HG03039 (cell line): ENCODE measurements at regions not wholly inside any gene's neighbourhood (a gene's known extent, or its start where the extent isn't known, plus 50 kb on each side); places are given as distances from the start of the nearest gene placed in this dataset.
"Not testable (repeated sequence)": the region's sequence is repeated elsewhere in the genome, so short reads cannot be mapped to it uniquely, and the experiment has no call there.

Experiments used
- ATAC-seq: cut with Tn5 transposase; IDR thresholded peaks from one replicate; pipeline ENCODE4 v1.9.1; 2021; ENCODE audit warnings: mild to moderate bottlenecking, moderate library complexity; ENCODE audit not compliant: unreplicated experiment

GRCh38 chr14:37711831-37712475 lies 116.5 kb downstream of the TTC6 start:
- ATAC-seq, result no peak

DNA sequence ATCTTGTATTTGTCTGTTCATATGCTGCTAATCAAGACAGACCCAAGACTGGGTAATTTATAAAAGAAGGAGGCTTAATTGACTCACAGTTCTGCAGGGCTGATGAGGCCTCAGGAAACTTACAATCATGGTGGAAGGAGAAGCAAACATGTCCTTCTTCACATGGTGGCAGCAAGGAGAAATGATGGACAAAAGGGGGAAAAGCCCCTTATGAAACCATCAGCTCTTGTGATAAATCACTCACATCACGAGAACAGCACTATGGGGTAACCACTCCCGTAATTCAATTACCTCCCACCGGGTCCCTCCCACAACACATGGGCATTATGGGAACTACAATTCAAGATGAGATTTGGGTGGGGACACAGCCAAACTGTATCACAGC lies 117.0 kb downstream of the TTC6 start:
- ATAC-seq, result not testable (repeated sequence)

DNA sequence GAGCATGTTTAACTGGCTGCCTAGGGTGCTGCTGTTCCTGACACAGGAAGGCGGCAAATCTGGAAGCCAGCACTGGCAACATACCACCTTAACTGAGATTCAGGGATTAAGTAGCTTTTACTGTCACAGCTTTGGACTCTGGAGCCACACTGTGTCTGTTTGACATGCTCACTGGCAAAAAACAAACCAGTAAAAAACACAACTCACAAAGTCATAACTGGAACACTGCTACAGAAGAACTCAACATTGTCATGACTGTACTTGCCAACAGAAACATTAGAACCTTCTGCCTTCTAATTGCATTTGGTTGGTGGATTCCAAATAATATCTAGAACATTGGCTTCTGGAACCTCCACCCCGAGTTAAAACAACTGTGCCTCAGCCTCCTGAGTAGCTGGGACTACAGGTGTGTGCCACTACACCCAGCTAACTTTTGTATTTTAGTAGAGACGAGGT lies 117.6 kb downstream of the TTC6 start:
- ATAC-seq, result no peak

GRCh38 chr14:37720131-37720530 lies 124.7 kb downstream of the TTC6 start:
- ATAC-seq, result no peak

GRCh38 chr14:37721976-37722659 lies 126.7 kb downstream of the TTC6 start:
- no peak for ATAC-seq

- ATAC-seq, result no peak
Observed at GRCh38 chr14:37723515-37723914, 128.1 kb downstream of the TTC6 start.

DNA sequence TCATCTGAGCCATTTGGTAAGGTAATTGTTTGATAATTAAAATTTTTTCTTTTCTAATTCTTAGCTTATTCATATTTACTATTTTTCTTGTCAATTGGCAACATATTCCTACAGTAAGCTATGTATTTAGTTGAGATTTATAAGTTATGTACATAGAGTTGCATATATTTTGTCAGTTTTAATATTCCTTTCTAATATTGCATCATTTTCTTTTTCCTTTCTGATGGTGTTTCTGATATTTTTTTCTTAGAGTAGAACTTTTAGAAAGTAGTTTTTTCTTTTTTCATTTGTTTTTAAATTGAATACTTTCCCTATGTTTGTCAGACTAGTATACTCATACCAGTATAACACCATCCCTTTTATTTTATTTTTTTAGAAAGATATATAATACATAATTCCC lies 131.3 kb downstream of the TTC6 start:
- no peak for ATAC-seq

- no peak for ATAC-seq
Observed at GRCh38 chr14:37729218-37729617, 133.8 kb downstream of the TTC6 start.

- ATAC-seq, result no peak
Observed at GRCh38 chr14:37731094-37731493, 135.7 kb downstream of the TTC6 start.

DNA sequence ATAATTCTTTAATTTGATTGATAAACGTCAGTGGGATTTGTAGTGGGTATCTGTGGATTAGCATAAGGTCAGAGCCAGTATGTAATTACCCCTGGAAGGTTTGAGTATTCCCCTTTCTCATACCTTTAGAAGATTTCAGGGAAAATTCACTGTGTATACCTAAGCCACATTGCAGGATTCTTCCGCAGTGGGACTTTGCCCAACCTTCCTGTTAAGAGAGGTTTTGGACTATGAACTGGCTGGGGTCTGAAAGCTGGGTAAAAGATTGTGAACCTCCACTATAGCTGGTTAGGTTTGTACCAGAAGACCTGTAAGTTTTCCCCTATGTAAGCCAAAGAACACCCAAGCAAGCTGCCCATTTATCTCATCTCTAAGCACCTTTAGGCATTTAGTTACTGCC lies 150.2 kb downstream of the TTC6 start:
- no peak for ATAC-seq

DNA sequence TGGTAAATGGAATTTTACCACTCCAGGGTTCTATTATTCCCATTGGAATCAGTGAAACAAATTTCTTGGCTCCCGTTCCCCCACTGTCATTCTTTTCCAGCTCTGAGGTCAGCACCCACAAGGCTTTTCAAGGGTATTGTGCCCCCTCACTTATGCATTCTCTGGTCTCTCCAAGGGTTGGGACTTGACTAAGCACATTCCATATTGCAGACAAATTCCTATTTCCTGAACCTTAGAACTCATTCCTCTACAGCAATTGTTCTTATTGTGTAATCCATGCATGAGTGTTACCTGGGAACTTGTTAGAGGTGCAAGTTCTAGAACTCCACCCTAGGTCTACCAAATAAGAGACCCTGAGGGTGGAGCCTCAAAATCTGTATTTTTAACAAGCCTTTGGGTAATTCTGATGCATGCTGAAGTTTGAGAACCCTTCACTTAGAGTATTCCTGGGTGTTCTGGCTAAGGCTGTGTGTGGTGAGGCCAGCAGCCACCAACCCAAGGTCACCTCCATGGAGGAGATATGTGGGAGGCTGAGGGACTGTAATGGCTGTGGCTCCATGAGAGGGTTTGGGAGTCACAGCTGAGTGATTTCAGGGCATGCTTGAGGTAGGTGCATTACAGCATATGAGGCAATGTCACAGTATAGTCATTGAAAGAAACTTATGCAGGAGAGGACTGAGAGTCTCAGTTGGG lies 150.9 kb downstream of the TTC6 start:
- ATAC-seq, result no peak

DNA sequence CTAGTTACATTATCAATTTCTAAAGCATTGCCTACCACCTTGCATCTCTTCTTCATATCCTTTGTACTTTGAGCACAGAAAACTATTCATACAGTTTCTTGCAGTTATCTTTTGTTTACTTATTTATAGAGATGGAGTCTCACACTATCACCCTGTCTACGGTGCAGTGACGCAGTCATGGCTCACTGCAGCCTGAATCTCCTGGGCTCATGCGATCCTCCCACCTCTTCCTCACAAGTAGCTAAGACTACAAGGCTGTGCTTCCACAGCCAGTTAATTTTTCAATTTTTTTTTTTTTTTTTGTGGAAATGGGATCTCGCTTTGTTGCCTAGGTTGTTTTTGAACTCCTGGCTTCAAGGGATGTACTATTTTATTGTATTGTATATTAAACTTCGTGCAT lies 158.0 kb downstream of the TTC6 start:
- ATAC-seq, result no peak

- ATAC-seq, result not testable (repeated sequence)
Observed at GRCh38 chr14:37760275-37760674, 164.8 kb downstream of the TTC6 start.

DNA sequence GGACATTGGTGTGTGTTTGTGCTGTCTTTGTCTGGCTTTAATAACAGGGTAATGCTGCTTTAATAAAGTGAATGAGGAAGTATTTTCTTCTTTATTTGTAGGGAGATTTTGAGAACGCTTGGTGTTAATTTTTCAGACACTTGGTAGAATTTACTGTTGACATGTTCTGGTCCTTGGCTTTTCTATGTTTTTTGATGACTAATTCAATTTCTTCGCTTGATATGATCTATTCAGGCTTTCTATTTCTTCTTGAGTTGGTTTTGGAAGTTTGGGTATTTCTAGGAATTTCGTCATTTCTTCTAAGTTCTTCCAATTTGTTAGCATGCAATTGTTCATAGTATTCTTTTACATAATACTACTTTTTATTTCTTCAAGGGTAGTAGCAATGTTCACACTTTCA lies 167.8 kb downstream of the TTC6 start:
- ATAC-seq, result no peak

DNA sequence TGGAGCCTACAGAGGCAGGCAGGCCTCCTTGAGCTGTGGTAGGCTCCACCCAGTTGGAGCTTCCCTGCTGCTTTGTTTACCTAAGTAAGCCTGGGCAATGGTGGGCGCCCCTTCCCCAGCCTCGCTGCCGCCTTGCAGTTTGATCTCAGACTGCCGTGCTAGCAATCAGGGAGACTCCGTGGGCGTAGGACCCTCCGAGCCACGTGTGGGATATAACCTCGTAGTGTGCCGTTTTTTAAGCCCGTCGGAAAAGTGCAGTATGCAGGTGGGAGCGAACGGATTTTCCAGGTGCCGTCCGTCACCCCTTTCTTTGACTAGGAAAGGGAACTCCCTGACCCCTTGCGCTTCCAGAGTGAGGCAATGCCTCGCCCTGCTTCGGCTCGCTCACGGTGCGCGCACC lies 176.9 kb downstream of the TTC6 start:
- not testable (repeated sequence) for ATAC-seq

DNA sequence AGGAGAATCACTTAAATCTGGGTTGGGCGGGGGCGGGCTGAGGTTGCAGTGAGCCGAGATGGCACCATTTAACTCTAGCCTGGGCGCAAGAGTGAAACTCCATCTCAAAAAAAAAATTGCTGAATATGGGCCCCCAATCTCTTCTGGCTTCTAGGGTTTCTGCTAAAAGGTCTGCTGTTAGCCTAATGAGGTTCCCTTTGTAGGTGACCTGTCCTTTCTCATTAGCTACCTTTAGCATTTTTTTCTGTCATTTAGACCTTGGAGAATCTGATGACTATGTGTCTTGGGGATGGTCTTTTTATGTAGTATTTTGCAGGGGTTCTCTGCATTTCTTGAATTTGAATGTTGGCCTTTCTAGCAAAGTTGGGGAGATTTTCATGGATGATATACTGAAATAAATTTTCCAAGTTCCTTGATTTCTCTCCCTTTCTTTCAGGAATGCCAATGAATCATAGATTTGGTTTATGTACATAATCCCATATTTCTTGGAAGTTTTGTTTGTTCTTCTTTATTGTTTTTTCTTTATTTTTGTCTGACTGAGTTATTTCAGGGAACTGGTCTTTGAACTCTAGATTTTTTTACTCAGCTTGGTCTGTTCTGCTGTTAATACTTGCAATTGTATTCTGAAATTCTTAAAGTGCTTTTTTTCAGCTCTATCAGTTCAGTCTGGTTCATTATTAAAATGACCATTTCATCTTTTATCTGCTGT lies 181.5 kb downstream of the TTC6 start:
- no peak for ATAC-seq

- no peak for ATAC-seq
Observed at GRCh38 chr14:37778135-37778943, 182.9 kb downstream of the TTC6 start.

GRCh38 chr14:37779480-37779879 lies 184.1 kb downstream of the TTC6 start:
- no peak for ATAC-seq

DNA sequence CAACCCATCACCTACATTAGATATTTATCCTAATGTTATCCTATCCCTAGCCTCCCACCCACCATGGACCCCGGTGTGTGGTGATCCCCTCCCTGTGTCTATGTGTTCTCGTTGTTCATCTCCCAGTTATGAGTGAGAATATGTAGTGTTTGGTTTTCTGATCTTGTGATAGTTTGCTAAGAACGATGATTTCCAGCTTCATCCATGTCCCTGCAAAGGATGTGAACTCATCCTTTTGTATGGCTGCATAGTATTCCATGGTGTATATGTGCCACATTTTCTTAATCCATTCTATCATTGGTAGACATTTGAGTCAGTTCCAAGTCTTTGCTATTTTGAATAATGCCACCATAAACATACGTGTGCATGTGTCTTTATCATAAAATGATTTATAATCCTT lies 185.3 kb downstream of the TTC6 start:
- ATAC-seq, result not testable (repeated sequence)

DNA sequence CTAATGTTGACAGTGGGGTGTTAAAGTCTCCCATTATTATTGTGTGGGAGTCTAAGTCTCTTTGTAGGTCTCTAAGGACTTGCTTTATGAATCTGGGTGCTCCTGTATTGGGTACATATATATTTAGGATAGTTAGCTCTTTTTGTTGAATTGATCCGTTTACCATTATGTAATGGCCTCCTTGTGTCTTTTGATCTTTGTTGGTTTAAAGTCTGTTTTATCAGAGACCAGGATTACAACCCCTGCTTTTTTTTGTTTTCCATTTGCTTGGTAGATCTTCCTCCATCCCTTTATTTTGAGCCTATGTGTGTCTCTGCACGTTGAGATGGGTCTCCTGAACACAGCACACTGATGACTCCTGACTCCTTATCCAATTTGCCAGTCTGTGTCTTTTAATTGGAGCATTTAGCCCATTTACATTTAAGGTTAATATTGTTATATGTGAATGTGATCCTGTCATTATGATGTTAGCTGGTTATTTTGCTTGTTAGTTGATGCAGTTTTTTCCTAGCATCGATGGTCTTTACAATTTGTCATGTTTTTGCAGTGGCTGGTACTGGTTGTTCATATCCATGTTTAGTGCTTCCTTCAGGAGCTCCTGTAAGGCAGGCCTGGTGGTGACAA lies 188.9 kb downstream of the TTC6 start:
- not testable (repeated sequence) for ATAC-seq
